Putamen (tissue), 1 donor: ENCODE measurements at regions not wholly inside any gene's neighbourhood (a gene's known extent, or its start where the extent isn't known, plus 50 kb on each side); places are given as distances from the start of the nearest gene placed in this dataset.
"Not testable (repeated sequence)": the region's sequence is repeated elsewhere in the genome, so short reads cannot be mapped to it uniquely, and the experiment has no call there.

Source experiments
- DNase-seq: peaks from one replicate; pipeline ENCODE4 v3.0.0-alpha.2; 2016; ENCODE audit warnings: low spot score

DNA sequence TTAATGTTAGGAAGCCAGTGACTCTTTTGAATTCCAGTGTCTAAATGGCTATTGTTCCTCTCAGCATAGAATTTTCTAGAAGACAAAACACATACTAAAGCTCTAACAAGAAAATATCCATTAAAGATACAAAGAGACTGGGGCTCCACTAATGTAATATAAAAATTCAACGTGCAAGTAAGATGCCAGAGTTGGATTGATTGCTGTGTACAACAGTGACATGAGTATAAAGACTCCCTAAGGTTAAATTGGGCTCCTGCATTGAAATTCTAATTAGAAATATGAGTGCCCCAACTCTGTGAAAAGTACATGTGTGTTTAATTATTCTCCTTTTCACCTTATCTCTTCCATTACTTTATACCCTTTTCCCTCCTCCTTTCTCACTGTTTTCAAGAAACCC lies 253.6 kb upstream of the G2E3 start:
- DNase-seq: no peak

DNA sequence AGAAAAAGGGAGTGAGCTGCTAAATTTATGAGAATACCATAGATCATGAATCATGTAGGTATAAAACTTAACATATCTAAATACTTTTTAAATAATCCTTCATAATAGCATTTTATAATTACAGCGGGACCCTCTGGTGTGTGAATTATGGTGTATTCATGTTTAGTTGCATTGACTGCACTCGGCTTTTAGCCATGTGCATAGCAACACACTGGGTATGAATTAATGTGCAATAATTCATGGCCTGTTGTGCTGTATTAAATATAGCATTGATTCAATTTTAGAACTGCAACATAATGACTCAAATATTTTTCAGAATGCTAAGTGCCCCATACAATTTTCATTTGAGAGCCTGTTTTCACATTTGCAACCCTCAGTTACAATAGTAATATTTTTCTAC lies 249.6 kb upstream of the G2E3 start:
- DNase-seq: no peak

DNA sequence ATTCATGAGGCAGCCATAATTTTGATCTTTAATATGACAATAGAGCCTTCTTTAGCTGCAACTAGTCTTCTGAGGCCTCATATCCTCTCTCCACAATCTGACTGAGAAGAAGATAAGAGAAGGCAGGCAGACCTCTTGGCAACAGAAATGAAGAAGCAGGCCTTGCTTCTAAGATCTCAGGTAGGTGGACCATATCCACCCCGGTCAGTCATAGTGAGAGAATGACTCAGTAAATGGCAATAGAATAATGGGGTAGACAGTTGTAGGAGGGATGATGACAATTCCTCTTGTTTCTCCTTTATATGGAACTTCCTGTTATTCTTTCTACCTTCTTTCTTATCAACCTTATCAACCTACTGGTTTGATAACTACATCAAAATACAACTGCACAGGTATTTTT lies 246.7 kb upstream of the G2E3 start:
- no peak for DNase-seq

DNA sequence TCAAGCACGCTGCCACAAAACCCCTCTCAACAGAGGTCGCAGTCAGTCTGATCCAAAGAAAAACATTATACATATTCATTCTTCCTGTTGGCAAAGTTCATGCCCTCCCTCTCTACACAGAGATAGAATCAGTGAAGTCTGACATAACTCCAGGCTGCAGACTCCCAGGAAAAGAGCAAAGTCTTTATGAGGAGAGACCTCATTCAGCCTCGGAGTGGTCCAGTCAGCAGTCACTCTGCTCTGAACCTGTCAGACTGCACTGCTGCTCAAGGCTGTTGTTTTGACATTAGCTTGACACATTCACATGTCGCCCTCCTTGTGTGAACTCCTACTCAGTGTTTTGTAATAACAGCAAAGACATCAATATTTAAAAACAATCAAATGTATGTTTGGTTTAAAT lies 241.2 kb upstream of the G2E3 start:
- no peak for DNase-seq

DNA sequence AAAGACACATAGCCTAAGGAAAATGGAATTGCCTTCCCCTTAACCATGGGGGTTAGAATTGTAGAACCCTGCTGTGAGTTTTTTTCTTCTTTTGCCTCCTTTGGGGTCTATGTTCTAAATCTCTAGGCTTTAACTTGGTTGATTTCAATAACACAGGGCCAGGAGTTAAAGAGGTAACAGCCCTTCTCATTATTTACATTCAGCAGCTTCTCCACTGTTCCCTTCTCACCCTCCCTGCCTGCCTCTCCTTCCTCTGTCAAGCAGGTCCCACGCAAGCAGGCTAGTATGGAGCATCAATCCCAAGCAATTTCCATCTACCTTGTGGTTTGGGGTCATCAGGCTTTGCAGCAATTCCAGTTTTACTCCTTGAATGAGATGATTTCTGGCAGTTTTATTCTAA lies 236.1 kb upstream of the G2E3 start:
- no peak for DNase-seq

DNA sequence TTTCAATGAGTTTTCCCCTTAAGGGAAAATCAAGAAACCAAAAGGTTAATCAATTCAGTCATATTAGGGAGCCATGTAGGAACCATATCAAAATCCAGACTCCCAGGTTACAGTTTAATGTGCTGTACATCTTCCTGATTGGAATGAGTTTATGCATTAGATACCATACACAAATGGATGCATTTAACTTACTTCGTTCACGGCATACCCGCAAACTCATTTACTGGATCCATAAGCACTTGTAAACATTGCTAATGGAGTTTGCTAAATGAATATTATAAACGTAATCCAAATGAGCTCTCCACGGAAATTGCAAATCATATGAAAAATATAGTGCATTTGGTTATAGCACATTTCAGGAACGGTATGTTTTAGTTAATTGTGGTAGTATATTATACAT lies 228.9 kb upstream of the G2E3 start:
- no peak for DNase-seq

DNA sequence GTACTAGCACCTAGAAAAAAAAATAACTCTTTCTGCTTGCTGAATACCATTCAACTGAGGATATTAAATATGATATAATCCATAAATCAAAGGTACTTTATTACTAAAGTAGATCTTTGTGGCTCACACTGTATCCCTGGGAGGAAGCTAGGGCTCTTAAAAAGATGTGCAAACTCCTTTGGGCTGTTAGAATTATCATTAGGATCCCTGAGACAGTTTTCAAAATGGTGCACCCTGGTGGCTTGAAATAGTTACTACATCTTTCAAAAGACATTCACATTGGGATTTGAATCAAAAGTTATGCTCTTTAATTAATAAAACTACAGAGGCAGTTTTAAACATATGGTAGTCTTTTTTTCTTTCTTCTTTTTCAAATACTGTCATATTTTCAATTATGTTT lies 228.5 kb upstream of the G2E3 start:
- DNase-seq: no peak

DNA sequence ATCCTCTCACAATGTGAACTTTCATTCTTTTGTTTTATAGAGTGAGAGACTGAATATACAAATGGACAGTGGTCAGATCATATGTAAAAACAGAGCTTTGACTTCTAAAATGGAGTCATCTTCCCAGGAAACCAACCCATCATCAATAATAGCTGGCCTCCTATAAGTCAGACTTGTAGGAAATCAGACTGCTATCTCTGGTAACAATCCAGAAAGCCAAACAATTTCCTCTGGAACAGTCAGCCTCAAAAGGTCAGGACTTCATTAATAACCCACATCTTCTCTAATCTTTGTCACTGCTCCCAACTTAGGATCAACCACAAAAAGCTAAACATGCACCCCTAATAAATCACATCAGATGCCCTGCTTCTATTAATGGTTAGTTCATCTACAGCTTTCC lies 227.9 kb upstream of the G2E3 start:
- no peak for DNase-seq

DNA sequence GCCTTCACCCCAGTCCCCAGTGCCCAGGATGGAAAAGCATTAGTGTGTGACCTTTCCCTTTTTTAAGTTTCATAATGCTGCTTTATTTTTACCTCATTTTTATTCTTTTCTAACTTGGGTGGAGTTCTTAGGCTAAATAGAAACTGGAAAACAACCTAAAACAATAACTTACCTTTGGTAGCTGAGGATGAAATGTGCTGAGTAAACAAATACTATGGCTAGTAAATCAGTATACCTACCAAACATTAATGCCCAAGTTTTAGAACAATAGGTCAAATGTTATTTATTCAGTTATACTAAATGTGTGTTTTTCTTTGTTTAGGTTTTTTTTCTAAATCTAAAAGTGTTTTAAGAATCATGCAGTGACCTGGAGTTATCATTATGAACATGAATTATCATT lies 226.6 kb upstream of the G2E3 start:
- no peak for DNase-seq

DNA sequence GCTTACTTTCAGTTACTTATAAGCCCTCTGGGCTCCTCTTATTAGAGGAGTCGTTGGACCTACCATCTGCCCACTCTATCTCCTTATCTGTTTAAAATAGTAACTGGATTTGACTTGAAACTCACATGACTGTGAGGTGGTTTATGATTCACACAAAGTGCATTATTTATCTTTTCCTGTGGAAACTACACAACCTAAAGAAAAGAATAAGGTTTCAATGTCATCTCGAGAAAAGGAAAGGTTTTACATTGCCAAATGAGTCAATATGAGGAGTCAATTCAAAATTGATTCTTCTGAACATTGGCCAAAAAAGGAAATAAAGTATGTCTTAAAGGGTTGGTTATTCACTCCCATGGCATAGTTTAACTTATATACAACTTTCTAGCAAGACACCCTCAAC lies 225.0 kb upstream of the G2E3 start:
- DNase-seq: no peak

DNA sequence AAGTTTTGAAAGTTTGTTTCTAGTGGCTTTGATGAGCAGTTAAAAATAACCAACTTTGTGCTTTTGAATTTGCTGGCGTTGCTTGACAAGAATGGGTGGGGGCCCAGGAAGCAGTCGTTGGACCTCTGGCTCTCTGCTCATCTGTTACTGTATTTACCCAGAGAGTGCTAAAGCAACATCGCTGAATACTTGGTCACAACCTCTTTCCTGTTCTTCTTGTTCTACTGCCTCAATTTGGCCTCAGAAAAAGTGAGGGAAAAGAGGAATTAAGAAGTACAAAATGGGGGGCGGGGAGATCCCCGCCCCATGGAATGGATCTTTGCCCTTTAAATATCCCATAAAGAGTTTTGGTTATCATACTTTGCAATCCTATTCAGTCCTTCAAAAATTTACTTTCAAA lies 221.5 kb upstream of the G2E3 start:
- no peak for DNase-seq

DNA sequence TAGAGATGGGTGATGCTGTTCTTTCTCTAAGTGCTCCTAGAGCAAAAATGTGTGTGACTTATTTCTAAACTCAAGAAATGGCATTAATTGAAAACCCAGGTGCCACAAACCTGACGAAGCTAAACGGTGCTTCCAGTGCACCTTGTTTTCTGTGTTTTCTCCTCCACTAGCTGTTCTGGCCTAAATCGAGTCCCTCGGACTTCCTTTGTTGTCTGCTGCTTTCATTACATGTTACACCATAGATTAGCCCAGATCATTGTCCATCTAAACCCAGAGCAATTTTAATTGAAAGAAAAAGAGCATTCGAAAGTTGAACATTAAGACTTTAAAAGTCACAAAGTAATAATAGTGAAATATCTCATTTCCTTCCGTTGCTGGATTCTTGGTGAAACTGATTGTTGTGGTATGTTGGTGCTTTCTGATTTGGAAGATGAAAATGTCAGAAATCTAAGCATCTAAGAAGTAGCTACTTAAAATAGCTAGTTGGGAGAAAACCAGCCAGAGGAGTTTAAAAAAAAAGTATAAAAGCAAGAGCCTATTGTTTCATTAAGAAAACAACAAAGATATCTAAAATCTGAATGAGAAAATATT lies 219.6 kb upstream of the G2E3 start:
- no peak for DNase-seq

DNA sequence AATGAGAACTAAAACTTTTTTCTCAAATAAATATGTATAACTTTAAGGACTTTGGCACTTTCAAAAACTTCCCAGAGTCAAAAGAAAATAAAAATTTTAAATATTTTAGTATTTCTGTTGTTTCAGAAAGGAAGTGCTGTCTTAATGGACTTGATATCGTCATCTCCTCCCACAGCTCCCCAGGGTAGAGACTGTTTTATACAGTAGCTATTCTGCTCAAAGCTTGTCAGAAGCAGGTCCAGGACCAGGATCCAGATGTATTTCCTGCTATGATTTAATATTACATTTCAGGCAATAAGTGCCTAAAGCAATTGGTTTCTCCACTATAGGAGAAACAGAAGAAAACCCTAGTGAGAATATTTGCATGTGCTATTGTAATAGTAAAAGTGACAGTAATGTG lies 218.5 kb upstream of the G2E3 start:
- DNase-seq: no peak

DNA sequence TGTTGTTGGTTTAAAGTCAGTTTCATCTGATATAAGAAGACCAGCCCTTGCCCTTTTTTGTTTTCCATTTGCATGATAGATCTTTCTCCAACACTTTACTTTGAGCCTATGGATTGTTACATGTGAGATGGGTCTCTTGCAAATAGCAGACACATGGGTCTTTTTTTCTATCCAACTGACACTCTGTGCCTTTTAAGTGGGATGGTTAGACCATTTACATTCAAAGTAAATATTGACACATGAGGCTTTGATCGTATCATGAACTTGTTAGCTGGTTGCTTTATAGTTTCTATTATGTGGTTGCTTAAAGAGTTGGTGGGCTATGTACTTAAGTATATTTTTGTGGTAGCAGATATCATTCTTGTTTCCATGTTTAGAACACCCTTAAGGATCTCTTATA lies 213.4 kb upstream of the G2E3 start:
- no peak for DNase-seq

DNA sequence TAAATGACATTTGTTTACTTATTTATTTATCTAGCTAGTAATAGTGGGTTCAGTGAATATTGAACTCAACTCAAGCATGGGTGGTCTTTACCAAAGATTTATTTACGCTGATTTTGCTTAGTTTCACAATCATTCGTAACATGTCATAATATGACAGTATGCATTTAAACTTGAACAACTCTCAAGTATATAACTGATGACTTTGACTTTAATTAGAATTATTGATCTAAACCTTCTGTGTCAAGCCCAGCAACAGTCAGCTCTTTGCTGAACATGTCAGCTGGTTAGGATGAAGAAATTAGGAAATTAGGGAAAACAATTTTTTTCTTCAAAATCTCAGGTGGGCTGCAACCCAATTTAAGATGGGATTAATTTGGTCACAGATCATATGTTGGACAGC lies 210.5 kb upstream of the G2E3 start:
- no peak for DNase-seq

DNA sequence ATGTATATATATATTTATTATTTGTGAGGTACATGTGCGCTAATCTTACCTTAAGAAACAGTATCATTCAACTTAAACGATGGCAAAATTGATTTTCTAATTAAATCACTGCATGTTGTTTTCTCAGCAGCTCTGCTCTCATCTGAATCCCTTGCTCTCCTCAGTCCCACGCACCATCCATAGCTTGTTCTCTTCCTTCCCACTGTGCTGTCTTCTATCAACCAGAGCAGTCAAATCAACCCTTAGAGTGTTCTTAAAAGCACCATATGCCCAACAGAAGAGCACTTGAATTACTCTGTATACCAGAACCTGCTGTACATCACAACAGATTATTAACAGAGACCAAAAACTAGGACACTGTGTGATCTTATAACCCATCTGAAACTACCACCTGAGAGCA lies 209.4 kb upstream of the G2E3 start:
- DNase-seq: peak; percentile 12

DNA sequence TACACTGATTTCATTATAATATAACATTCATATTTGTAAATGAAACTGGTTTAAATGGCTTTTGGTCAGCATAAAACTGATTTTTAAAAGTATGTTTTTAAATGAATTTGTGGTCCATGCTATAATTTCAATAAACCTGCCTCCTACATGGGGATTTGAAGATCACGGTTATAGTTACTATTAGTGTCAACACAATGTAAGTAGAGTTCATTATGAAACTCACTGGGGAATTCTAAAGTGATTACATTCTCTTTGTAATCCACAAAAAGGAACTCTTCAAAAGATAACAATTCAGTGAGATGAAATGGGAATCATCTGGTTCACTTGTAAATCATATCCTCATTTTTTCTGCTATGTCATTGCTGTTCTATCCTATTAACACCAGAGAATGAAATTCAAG lies 204.5 kb upstream of the G2E3 start:
- no peak for DNase-seq

DNA sequence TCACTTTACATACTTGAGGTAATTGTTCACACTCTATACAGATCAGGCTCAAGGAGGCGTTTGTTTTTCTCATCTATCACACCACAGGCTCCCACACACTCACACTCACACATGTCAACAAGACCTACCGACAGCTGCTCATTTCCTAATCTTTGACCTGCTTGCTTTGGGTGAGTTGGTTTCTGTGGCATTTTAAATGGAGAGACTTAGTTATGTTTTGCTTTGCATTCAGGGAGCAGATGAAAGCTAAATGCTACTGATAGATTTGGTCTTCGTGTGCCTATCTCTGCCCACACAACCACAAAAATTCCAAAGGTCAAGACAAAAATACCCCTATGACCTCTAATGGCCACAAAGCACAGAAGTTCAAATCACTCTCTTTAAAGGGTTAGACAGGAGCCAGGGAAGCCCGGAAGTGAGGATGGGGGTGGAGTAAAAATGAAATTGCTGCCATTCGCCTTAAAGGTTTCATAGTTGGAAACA lies 203.5 kb upstream of the G2E3 start:
- no peak for DNase-seq

DNA sequence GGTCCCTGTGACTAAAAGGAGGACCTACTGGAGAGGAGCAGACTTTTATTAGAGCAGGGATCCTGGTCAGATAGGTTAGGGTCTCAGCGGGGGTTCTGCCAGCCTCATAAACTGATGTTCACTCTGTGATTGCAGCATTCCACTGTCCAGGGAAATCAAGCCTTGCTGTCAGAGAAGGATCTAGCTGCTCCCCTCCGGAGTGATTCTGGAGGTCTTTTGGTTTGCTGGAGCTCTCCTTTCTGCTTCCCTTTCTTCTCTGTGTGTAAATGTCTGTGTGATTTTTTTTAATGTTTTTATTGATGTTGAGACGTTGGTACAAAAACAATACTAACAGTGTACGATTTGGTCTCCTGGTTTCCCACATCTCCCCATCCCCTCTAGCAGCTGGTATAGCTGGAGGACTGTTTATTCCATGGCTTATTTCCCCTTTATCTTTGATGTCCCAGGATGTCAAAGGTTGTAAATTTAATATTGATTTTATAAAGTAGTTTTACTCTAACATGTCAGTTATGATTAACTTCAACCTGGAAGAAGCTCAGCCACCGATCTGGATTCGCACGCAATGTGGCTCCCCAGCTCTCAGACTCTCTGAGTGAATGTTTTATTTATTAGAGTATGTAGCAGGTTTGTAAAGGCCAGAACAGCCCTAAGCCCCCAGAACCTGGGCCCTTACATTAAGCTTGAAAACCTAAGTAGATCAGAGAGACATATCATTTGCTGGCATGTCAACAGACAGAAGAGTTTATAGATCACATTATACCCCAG lies 202.3 kb upstream of the G2E3 start:
- DNase-seq: no peak

DNA sequence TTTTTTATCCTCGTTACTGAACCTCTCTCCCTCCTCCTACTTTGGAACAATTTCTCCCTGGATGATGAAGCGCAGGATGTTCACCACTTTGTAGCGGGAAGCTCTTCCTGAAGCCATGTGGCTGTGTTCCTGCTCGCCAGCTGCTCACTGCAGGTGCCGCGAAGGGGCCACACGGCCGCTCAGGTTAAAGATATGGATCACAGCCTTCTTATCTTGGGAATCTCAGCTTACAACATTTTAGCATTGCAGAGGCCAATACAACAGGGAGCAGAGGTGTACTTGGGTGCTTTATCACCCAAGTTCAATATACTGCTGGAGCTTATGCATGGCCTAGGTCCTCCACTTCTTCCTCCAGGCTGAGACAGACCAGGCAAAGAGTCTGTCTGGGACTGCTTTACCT lies 201.2 kb upstream of the G2E3 start:
- no peak for DNase-seq

DNA sequence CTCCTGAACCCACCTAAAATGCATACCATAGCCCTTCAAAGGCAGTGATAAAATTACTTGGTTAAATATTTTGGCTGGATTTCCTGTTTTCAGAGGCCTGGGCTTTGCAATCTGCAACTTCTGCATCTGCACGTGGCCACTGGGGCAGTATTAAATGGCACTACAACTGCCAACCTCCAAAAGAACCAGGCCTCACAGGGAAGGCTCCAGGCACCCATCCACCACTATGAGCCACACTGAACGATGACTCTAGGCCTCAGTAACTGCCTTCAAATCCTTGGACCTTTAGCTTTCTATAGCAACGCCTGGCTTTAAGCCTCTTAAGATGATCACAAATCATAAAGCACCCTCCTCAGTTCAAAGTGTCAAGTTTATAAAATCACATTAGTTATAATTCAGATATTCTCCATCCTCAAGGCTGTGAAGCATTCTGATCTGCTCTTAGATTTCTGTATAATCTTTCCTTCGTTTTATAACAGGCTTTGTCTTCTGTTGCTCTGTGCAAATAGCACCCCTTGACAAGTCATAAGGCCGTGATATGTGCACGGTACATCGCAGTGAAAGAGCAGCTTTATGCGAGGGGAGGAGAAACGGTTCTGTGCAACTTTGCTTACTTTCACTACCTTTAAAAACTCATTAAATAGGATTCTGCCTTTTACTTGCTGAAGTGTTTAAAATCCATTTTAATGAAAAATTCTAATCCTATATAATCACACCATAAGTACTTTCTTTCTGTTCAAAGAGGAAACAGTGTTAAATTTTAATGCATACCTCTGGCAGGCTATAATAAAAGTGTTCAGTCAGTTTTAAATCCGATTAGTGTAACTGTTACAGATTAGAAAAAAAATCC lies 196.4 kb upstream of the G2E3 start:
- DNase-seq: no peak

DNA sequence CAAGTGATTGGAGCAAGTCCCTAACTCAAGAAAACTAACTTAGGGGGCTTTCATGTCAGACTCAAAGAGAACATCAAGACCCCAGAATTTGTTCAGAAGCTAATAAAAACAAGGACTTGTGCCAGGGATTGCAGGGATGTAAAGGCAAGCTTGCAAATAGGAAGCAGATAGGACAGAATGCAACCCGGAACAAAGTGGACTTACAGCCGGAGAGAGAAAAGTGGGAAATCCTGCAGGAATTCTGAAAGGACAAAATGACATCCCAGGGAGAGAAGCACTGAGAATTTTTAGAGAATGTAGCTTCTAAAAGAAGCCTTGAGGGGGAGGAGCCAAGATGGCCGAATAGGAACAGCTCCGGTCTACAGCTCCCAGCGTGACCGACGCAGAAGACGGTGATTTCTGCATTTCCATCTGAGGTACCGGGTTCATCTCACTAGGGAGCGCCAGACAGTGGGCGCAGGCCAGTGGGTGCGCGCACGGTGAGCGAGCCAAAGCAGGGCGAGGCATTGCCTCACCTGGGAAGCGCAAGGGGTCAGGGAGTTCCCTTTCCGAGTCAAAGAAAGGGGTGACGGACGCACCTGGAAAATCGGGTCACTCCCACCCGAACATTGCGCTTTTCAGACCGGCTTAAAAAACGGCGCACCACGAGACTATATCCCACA lies 195.6 kb upstream of the G2E3 start:
- DNase-seq: not testable (repeated sequence)
